ENCODE measurements at regions not wholly inside any gene's neighbourhood (a gene's known extent, or its start where the extent isn't known, plus 50 kb on each side); places are given as distances from the start of the nearest gene placed in this dataset.

- no peak for TF ChIP-seq PRDM1 (tag by site-specific recombination; IDR thresholded peaks at IDR 0.05)
- no peak for TF ChIP-seq REPIN1 (tag by site-specific recombination; IDR thresholded peaks at IDR 0.05; ENCODE audit: low read depth)
- TF ChIP-seq SP7 (tag by site-specific recombination; IDR thresholded peaks at IDR 0.05) = peak; percentile 42; the same call in 1 of the 2 replicates
- no peak for TF ChIP-seq ZNF555 (tag by site-specific recombination; conservative IDR thresholded peaks at IDR 0.05)
- no peak for TF ChIP-seq ZNF350 (tag by site-specific recombination; IDR thresholded peaks at IDR 0.05)
- TF ChIP-seq ZNF501 (tag by site-specific recombination; IDR thresholded peaks at IDR 0.05) = no peak
- TF ChIP-seq ZNF768 (tag by site-specific recombination; IDR thresholded peaks at IDR 0.05) = no peak
- TF ChIP-seq KLF16 (tag by site-specific recombination; IDR thresholded peaks at IDR 0.05) = no peak
- TF ChIP-seq ZNF221 (tag by site-specific recombination; IDR thresholded peaks at IDR 0.05; ENCODE audit: borderline replicate concordance) = no peak
- TF ChIP-seq, protein P1, sequence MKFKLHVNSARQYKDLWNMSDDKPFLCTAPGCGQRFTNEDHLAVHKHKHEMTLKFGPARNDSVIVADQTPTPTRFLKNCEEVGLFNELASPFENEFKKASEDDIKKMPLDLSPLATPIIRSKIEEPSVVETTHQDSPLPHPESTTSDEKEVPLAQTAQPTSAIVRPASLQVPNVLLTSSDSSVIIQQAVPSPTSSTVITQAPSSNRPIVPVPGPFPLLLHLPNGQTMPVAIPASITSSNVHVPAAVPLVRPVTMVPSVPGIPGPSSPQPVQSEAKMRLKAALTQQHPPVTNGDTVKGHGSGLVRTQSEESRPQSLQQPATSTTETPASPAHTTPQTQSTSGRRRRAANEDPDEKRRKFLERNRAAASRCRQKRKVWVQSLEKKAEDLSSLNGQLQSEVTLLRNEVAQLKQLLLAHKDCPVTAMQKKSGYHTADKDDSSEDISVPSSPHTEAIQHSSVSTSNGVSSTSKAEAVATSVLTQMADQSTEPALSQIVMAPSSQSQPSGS (tag by site-specific recombination; IDR thresholded peaks at IDR 0.05; ENCODE audit: low read depth) = peak; percentile 71
- TF ChIP-seq ZNF670 (tag by site-specific recombination; IDR thresholded peaks at IDR 0.05; ENCODE audit: low read depth) = no peak
- TF ChIP-seq ZEB2 (tag by site-specific recombination; IDR thresholded peaks at IDR 0.05) = peak; percentile 45; the same call in 1 of the 2 replicates
- no peak for TF ChIP-seq ZNF169 (tag by site-specific recombination; IDR thresholded peaks at IDR 0.05)
- TF ChIP-seq SCRT1 (tag by site-specific recombination; IDR thresholded peaks at IDR 0.05; ENCODE audit: borderline replicate concordance) = no peak
- TF ChIP-seq ZNF580 (tag by site-specific recombination; IDR thresholded peaks at IDR 0.05) = no peak
- TF ChIP-seq ZNF2 (tag by site-specific recombination; IDR thresholded peaks at IDR 0.05) = no peak
- TF ChIP-seq ZNF223 (tag by site-specific recombination; IDR thresholded peaks at IDR 0.05) = no peak
- TF ChIP-seq ZNF394 (tag by site-specific recombination; IDR thresholded peaks at IDR 0.05; ENCODE audit: borderline replicate concordance) = no peak
- TF ChIP-seq MZF1 (tag by site-specific recombination; IDR thresholded peaks at IDR 0.05; ENCODE audit: borderline replicate concordance) = no peak
- TF ChIP-seq ZSCAN16 (tag by site-specific recombination; IDR thresholded peaks at IDR 0.05) = no peak
- TF ChIP-seq ZNF521 (tag by site-specific recombination; IDR thresholded peaks at IDR 0.05) = no peak
- no peak for TF ChIP-seq ZNF785 (tag by site-specific recombination; IDR thresholded peaks at IDR 0.05)
- no peak for TF ChIP-seq OSR2 (tag by site-specific recombination; IDR thresholded peaks at IDR 0.05)
- no peak for TF ChIP-seq SCRT2 (tag by site-specific recombination; IDR thresholded peaks at IDR 0.05)
- TF ChIP-seq SP3 (tag by site-specific recombination; IDR thresholded peaks at IDR 0.05) = no peak
- peak; percentile 73 for TF ChIP-seq ZBTB21 (tag by site-specific recombination; IDR thresholded peaks at IDR 0.05)
- peak; percentile 37; the same call in 1 of the 2 replicates for TF ChIP-seq ZNF398 (tag by site-specific recombination; IDR thresholded peaks at IDR 0.05)
- TF ChIP-seq SALL2 (tag by site-specific recombination; IDR thresholded peaks at IDR 0.05; ENCODE audit: borderline replicate concordance) = no peak
- TF ChIP-seq ZNF114 (tag by site-specific recombination; IDR thresholded peaks at IDR 0.05) = no peak
- no peak for TF ChIP-seq ZNF623 (tag by site-specific recombination; IDR thresholded peaks at IDR 0.05)
- no peak for TF ChIP-seq ZSCAN18 (tag by site-specific recombination; IDR thresholded peaks at IDR 0.05)
- TF ChIP-seq ZNF324 (tag by site-specific recombination; IDR thresholded peaks at IDR 0.05) = no peak
- TF ChIP-seq ZNF132 (tag by site-specific recombination; IDR thresholded peaks at IDR 0.05; ENCODE audit: borderline replicate concordance) = no peak
- no peak for TF ChIP-seq ZNF16 (tag by site-specific recombination; IDR thresholded peaks at IDR 0.05; ENCODE audit: low read depth)
Observed at GRCh38 chr16:86783636-86784626, 205.6 kb downstream of the FOXL1 start (continued).
